Gastrocnemius medialis (tissue), 4 donors: ENCODE measurements at regions not wholly inside any gene's neighbourhood (a gene's known extent, or its start where the extent isn't known, plus 50 kb on each side); places are given as distances from the start of the nearest gene placed in this dataset.

Source experiments
- ATAC-seq, 2 donors: fragments of 150-250 bp; one replicate each; pipeline ENCODE4 v1.9.1; 2016
- DNase-seq, 2 donors: peaks; one replicate each; pipeline ENCODE4 v3.0.0-alpha.2; 2019
- H3K27ac ChIP-seq, 4 donors: fragments of 200-600 bp; sonication (generic); 1 replicate in 1 of 4; 2 replicates in 3 of 4; pipeline ENCODE4 v1.5.1; 2016 to 2018; ENCODE audit warnings: mild to moderate bottlenecking in 2 of 4, moderate library complexity in 1 of 4
- H3K27me3 ChIP-seq, 3 donors: fragments of 200-600 bp; sonication (generic) in 2 of 3; 1 replicate in 1 of 3; 2 replicates in 2 of 3; pipeline versions ENCODE4 v1.5.1 to v1.6.0; 2016 to 2019; ENCODE audit warnings: mild to moderate bottlenecking in 1 of 3, moderate library complexity in 1 of 3
- H3K36me3 ChIP-seq, 2 donors: fragments of 200-600 bp; sonication (generic) in 1 of 2; one replicate each; pipeline ENCODE4 v1.5.1; 2017 to 2018
- H3K4me1 ChIP-seq, 2 donors: fragments of 200-600 bp; sonication (generic) in 1 of 2; one replicate each; pipeline ENCODE4 v1.5.1; 2016 to 2017; ENCODE audit warnings: mild to moderate bottlenecking in 2 of 2
- H3K4me3 ChIP-seq, 4 donors: fragments of 200-600 bp; sonication (generic) in 3 of 4; 1 replicate in 1 of 4; 2 replicates in 3 of 4; pipeline ENCODE4 v1.5.1; 2016 to 2019; ENCODE audit warnings: mild to moderate bottlenecking in 2 of 4
- H3K9me3 ChIP-seq, 3 donors: fragments of 200-600 bp; sonication (generic) in 2 of 3; 1 replicate in 1 of 3; 2 replicates in 2 of 3; pipeline ENCODE4 v1.5.1; 2016 to 2019
- POLR2A ChIP-seq, 2 donors: fragments of 450-650 bp; IDR thresholded peaks; one replicate each; pipeline ENCODE4 v1.6.1; 2017; ENCODE audit warnings: antibody characterized with exemption in 2 of 2, mild to moderate bottlenecking in 2 of 2, moderate library complexity in 2 of 2
- in situ Hi-C, 4 donors: fragments of 200-750 bp; cut with MboI; loops; one replicate each; pipeline versions ENCODE4 v1.15.0 to v1.8.0; 2017; ENCODE audit warnings: low sequenced_read_pairs in 4 of 4
- intact Hi-C: fragments of 100-400 bp; cut with DNase I; formaldehyde crosslinking; loops from one replicate; pipeline ENCODE4 v1.15.1; 2023; ENCODE audit warnings: low total_unique reads
- TF ChIP-seq, protein P1 (sequence below), 5 experiments: fragments of 450-650 bp in 3 of 5; fragments of 200-600 bp in 2 of 5; sonication (generic) in 2 of 5; IDR thresholded peaks in 4 of 5; conservative IDR thresholded peaks in 1 of 5; 1 replicate in 4 of 5; 2 replicates in 1 of 5; pipeline ENCODE4 v1.5.1; 2016 to 2019; ENCODE audit warnings: antibody characterized with exemption in 5 of 5, mild to moderate bottlenecking in 3 of 5, moderate library complexity in 3 of 5

DNA sequence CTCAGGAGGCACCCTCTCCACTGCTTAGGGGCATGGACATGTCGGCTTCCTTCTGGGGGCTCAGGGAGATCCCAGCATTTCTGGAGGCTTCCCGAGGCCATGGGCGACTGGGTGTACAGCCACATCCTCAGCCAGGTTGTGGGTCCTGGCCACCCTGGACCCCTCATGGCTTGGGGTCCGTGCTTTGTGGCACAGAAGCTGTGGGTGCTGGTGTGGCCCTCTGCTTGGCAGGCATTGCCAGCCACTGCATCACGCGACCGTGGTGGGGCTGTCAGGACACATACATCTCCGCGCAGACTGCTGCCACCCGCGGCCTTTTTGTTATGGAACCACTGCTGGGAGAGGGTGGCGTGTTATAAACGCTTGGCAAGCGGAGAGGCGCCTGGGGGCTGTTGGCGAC lies 1174.9 kb downstream of the BRD1 start:
- H3K4me1 ChIP-seq: no peaks in the 10 kb centered on the region
- ATAC-seq (no peak), DNase-seq (no peak)
- intact Hi-C loops: no loop called here
- TF ChIP-seq, protein P1, sequence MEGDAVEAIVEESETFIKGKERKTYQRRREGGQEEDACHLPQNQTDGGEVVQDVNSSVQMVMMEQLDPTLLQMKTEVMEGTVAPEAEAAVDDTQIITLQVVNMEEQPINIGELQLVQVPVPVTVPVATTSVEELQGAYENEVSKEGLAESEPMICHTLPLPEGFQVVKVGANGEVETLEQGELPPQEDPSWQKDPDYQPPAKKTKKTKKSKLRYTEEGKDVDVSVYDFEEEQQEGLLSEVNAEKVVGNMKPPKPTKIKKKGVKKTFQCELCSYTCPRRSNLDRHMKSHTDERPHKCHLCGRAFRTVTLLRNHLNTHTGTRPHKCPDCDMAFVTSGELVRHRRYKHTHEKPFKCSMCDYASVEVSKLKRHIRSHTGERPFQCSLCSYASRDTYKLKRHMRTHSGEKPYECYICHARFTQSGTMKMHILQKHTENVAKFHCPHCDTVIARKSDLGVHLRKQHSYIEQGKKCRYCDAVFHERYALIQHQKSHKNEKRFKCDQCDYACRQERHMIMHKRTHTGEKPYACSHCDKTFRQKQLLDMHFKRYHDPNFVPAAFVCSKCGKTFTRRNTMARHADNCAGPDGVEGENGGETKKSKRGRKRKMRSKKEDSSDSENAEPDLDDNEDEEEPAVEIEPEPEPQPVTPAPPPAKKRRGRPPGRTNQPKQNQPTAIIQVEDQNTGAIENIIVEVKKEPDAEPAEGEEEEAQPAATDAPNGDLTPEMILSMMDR (IDR thresholded peaks at IDR 0.05 in 4 of 5, conservative IDR thresholded peaks at IDR 0.05 in 1 of 5): no peak
- TF ChIP-seq POLR2A (IDR thresholded peaks at IDR 0.05): no peak
- no peaks in the 10 kb centered on the region for H3K27me3 ChIP-seq
- in situ Hi-C loops: no loop called here
- H3K27ac ChIP-seq: no peak overlapping the region
- no peaks in the 10 kb centered on the region for H3K9me3 ChIP-seq
- no peak overlapping the region for H3K4me3 ChIP-seq
- no peaks in the 10 kb centered on the region for H3K36me3 ChIP-seq

DNA sequence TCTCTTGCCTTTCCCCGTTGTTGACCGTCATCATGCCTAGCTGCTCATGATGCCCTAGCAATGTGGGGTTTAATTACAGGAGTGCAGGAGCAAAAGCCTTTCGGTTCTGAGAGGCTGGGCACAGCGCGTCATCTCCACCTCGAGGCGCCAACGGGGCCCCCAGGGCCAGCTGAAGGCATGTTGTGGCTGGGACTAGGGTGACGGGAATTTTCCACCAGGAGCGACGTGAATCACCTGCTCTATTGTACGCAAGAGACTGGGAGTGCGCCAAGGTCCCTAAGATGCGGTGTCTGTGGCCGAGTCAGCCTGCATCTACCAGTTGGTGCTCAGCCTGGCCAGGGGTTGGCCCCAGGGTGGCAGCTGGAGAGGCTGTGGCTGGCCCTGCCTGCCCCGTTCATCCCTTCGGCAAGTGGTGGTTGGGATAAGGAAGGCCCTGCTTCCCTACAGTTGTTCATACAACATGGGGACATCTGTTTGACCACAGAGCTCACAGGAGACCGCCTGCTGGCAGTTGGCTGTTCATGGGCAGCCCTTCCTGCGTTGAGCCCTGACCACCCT lies 1175.6 kb downstream of the BRD1 start:
- no peak for TF ChIP-seq POLR2A (IDR thresholded peaks at IDR 0.05)
- TF ChIP-seq, protein P1 (IDR thresholded peaks at IDR 0.05 in 4 of 5, conservative IDR thresholded peaks at IDR 0.05 in 1 of 5): no peak
- intact Hi-C loops (no loop called here), in situ Hi-C loops (no loop called here)
- no peaks in the 10 kb centered on the region for H3K36me3 ChIP-seq
- H3K27me3 ChIP-seq: no peaks in the 10 kb centered on the region
- ATAC-seq: no peak
- H3K9me3 ChIP-seq: no peaks in the 10 kb centered on the region
- no peak overlapping the region for H3K4me3 ChIP-seq
- no peak for DNase-seq
- no peaks in the 10 kb centered on the region for H3K4me1 ChIP-seq
- H3K27ac ChIP-seq: no peak overlapping the region

DNA sequence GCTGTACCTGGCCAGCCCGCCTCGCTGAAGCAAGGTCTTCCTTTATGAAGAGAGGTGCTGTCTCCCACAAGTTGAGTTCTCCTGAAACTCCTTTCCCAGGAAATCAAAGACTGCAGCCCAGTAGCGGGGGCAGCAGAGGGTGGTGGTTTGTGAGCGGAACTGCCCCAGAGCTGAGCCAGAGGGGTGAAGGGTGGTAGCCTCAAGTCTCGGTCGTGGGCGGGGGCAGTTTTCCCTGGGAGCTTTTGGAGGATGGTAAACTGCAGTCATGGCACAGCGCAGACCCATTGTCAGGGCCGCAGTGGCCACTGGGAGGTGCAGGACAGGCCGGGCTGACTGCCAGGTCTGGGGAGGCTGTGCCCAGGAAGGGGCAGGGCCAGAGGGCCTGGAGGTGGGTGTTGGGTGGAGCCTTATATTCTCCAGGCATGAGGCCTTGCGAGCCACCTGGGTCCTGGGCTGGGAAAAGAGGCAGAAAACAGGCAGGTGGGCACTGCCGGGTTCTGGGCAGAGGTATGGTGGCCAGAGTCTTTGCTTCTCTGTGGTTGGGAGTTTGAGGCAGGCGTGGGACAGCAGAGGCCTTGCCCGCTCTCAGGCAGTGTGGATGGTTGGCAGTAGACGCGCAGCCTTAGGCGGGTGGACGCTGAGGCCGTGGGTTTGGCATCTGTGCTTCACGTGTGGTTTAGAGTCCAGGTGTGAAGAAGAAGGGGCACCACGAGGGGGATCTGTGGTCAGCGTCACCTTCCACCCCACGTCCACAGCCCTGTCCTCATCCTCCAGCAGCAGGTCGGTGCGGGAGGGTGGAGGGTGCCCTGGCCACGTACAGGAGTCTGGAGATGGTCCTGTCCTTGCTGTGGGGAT lies 1176.4 kb downstream of the BRD1 start:
- intact Hi-C loops (no loop called here), in situ Hi-C loops (no loop called here)
- DNase-seq (no peak), ATAC-seq (no peak)
- Histone ChIP-seq H3K4me1 (no peaks in the 10 kb centered on the region), H3K27ac (no peak overlapping the region), H3K4me3 (no peak overlapping the region), H3K36me3 (no peaks in the 10 kb centered on the region), H3K27me3 (no peaks in the 10 kb centered on the region), H3K9me3 (no peaks in the 10 kb centered on the region)
- TF ChIP-seq, protein P1 (IDR thresholded peaks at IDR 0.05 in 4 of 5, conservative IDR thresholded peaks at IDR 0.05 in 1 of 5): no peak
- no peak for TF ChIP-seq POLR2A (IDR thresholded peaks at IDR 0.05)

DNA sequence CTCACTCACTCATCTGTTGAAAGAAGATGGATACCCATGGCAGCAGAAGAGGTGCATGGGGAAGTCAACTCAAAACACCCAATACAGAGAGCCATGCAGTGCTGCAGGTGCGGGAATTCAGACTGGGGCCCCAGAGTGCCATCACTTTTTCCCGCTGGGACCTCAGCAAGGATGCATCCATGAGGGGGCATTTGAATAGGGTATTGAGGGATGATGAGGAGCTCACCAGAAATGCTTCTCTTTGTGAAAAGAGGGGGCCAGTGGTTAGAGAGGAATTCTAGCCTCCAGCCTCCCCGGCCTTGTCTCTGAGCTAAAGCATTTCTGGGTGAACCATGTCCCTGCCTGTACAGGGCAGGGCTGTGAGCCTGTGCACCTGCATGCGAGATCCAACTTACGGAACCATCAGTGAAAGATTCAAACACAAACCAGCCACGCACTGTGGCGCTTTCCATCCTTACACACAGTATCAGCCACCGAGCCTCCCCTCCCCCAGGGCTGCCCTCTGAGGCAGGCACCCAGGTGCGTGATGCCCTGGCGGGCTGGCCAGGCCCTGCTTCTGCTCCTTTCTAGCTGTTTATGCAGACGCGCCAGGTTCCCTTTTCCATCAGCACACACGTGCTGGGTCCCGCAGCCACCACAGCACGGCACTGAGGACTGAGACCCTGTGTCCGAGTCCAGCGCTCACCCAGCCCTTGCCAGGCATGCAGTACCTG lies 1177.2 kb downstream of the BRD1 start:
- Histone ChIP-seq H3K4me3 (no peak overlapping the region), H3K4me1 (no peaks in the 10 kb centered on the region), H3K9me3 (no peaks in the 10 kb centered on the region), H3K36me3 (no peaks in the 10 kb centered on the region), H3K27me3 (no peaks in the 10 kb centered on the region), H3K27ac (no peak overlapping the region)
- ATAC-seq (no peak), DNase-seq (no peak)
- intact Hi-C loops (no loop called here), in situ Hi-C loops (no loop called here)
- TF ChIP-seq POLR2A (IDR thresholded peaks at IDR 0.05): no peak
- TF ChIP-seq, protein P1 (IDR thresholded peaks at IDR 0.05 in 4 of 5, conservative IDR thresholded peaks at IDR 0.05 in 1 of 5): no peak
